Activated CD4-positive, CD25-positive, alpha-beta regulatory T cell treated with anti-CD3 and anti-CD28 coated beads, Interleukin-2, amount 50 U/mL, for 72 hours (primary cell): ENCODE measurements at regions not wholly inside any gene's neighbourhood (a gene's known extent, or its start where the extent isn't known, plus 50 kb on each side); places are given as distances from the start of the nearest gene placed in this dataset.
"Not testable (repeated sequence)": the region's sequence is repeated elsewhere in the genome, so short reads cannot be mapped to it uniquely, and the experiment has no call there.

Source experiments
- DNase-seq: peaks from one replicate; pipeline ENCODE4 v3.0.0; 2021

DNA sequence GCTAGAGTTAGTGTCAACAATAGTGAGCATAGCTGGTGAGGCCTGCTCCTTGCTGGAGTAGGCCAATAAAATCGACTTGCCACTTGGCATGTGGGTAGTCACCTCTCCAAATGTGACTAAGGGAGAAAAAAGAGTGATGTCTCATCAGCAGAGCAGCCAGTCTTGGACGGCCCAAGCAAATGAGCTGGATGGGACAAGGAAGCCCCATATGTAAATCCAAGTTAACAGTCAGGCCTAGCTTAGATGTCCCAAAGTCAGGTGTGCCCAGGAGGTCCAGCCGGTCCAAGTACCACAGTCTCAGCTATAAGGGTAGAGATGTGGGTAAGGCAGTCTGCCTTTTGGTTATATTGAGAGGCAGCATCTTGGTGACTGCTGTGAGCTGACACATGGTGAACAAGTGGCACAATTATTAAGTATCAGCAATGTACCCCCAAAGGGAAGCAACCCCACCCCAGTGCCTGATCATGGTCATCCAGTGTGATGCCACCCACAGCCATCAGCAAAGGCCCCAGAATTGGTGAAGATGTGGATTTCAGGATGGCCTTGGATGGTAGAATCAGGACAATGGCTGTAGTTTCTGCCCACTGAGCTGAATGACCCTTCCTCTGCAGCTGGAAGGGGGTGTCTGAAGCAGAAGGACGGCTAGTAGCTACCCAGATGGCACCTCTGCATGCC, 83.4 kb downstream of the TNFRSF13B start:
- DNase-seq: peak; percentile 3

DNA sequence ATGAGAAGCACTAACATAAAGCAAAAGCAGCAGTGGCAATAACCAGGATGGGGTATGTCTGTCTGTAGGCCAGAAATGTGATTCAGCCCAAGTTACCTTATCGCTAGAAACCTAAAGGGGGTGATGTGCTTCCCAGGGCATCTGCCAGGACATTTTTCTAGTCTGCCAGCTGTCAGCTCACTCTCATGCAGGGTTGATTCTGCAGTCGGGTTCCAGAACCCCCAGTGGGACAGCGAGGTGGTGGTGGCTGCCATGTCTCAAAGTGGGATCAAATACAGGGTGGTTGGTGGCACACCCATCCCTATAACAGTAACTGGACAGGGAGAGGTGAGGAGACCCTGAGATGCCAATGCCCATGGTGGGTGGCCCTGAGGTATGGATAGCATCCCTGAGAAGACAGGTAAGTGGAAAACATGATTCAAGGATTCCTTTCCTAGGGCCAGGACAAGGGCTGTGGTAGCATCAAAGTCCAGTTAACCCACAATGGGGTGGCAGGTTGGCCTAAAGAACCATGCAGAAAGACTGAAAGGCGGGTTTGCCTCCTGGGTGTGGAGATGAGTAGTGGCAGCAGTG, 84.3 kb downstream of the TNFRSF13B start:
- peak; percentile 13 for DNase-seq

DNA sequence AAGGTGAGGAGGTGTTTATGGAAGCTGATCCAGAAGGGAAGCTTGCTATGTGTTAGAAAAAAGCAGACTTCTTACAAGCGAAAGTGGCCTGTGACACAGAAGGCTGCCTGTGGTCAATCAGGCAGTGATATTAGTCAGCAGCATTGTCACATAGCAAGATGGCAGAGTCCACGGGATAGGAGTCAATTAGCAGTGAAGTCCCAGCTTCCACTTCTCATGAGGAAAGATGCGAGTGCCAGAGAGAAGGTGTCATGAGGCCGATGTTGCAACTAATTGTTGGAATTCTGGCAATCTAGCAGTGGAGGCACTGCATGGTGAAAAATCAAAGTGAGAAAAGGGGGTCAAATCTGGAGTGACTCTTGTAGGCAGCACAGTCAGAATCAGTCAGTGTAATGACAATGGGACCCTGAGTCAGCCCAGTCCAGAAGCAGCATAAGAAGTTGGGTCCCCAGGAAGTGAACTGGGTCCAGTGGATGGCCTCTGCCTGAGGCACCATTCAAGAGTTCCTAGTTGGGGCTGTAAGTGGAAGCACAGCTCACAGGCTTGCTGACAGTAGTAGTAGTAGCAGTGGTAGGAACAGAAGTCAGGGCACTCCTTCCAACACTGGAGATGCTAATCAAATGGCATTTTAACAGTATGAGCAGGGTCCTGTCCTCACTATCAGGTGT, 85.1 kb downstream of the TNFRSF13B start:
- DNase-seq: peak; percentile 8

DNA sequence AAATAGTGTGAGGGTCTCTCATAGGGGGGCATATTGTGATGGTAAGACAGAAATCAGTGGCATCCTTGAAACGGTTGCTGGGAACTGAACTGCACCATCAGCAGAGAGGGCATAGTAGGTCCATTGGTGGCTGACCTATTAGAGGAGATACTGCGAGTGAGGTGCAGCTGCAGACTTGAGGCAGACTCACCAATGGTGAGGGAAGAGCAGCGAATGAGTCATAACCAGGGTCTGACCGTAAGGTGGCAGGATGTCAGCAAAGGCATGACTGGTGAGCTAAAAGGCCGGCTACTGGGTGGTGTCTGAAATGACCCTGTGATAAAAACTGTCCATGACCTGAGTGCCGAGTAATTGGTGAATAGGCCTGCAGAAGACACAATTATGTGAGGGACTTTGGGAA, 86.7 kb downstream of the TNFRSF13B start:
- DNase-seq: not testable (repeated sequence)

DNA sequence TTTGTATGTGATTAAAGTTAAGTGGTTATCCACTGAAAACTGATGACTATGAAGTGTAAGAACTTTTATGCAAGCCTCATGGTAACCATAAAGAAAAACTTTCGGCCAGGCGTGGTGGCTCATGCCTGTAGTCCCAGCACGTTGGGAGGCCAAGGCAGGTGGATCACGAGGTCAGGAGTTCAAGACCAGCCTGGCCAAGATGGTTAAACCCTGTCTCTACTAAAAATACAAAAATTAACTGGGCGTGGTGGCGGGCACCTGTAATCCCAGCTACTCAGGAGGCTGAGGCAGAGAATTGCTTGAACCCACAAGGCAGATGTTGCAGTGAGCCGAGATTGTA, 89.0 kb downstream of the TNFRSF13B start:
- not testable (repeated sequence) for DNase-seq

DNA sequence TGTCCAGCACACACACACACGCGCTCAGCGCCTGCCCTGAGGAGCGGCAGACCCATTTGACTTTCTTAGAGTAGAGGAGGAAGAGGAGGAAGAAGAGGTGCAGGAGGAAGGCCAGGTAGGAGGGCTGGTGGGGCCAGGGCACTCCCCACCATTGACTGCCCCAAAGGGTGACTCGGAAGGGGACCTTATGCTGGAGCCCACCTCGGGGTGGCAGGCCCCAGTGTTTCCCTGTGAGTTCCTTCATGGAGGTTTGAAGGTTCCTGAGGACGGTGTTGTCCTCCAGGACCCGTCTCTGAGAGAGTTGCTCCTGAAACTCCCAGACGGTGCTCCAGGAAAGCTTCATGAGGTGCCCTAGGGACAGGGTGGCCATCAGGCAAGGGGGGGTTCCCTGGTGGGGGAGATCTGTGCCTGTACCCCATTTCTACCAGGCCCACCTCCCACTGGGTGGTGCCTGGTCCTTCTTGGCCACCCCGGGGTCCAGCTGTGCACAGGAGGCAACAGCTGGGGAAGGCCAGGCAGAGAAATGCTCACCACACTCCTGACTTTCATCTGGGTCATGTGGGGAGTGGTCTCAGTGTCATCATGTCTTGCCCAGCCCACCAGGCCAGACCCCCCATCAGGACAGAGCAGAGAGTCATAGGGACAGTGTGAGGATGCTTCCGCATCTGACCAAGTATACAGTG, 89.5 kb downstream of the TNFRSF13B start:
- no peak for DNase-seq

DNA sequence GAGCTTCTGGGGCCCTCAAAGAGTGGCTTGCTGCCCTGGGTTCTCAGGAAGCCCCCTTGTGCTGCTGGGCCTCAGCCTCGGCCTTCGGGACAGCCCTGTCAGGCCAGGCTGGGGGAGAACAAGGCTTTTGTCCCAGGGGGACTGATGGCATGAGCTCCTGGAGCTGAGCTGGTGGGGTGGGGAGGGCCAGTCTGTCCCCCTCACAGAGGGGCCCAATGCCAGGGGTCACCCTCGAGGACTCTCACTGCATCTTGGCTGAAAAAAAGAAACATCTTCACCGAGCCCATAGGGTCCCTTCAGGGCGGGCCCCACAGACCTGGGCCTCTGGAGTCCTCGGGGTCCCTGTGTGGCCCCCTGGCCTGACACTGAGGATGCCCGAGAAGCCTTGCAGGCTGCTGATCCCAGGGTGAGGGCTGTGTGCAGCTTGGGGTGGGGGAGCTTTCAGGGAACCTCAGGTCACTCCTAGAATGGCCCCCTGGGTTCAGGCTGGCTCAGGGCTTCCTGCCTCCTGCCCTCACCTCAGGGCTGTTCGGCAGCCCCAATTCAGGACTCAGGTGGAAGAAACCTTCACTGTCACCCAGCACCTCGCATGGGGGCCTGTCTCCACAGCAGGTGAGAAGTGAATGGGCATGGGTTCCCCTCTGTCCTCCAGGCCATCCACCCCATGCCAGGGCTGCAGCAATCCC, 90.5 kb downstream of the TNFRSF13B start:
- DNase-seq: no peak

DNA sequence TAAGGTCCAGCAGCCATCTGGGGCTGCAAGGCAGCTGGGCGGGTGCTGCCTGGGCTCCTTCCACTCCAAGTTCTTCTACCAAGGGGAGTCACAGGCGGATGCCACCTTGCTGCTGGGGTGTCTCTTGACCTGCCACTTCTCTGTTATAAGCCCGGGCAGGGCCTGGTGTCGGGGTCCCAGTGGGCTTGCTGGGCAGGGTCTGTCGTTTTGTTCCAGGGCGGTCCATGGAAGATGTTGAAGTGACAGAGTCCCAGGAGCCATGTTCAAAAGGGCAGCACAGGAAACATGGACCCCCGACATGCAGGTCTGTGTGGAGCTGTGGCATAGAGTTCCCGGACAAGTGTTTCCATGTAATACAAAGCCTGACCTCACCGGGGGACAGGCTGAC, 91.1 kb downstream of the TNFRSF13B start:
- DNase-seq: no peak

DNA sequence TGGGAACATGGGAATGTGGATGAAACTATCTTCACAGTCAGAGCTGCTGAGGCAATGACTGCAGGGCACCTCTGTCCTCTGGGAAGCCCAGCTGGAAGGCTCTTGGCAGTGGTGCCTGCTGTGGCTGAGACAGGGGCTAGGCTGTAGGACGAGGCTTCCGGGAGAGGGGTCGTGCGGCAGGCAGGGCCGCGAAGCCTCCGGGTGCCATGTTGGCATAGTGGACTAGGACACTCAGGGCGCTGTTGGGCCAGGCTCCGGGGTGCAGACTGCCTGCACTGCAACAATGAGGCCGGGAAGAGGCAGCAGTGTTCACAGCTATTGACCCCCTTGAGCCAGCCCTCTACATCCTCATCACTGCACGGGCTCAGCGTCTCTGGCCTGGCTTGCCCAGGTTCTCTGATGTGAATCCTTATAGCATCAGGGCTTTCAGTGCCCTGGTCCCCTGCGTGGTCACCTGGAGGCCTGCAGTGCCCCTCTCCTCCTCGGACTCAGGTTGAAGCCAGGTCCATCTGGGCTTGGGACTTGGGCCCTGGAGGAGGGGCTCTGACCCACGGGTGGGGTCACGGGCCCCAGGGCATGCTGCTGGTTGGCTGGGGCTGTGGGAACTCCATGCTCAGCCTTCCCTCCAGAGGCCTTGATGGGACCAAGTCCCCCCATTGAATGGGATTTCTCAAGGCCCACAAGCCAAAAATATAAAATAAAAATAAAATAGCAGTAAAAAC, 91.6 kb downstream of the TNFRSF13B start:
- no peak for DNase-seq

DNA sequence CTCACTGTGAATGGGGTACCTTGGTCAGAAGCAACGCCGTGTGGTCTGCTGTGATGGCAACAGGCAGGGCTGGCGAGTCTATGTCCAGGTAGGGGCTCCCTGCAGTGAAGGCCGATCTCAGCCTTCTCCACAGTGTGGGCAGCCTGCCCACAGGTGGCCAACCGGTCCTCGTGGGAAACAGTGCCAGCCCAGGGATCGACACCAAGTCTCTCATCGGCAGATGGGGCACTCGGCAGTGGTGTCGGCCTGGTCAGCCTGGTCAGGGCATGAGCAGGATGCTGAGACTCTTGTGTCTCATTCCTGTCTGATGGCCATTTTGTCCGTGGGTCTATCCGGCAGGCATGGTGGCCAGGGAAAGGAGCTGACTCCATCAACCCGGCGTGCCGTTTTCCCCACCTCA, 92.2 kb downstream of the TNFRSF13B start:
- no peak for DNase-seq

DNA sequence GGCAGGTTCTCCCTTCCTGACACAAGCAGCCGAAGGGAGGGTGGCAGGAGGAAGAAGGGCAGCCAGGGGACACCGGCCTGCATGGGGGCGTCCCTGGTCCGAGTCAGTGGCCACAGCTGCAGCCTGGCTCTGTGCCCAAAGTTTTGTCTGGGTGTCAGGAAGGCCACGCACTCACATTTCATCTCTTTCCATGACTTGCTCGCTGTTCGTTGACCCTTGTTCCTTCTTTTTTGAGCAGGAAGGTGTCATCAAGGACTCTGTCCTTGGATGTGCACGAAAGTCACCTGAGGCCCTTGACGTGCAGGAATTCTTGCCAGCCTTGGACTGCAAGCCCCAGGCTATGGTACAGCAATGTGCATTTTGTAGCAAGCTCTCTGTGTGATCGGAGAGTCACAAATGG, 93.3 kb downstream of the TNFRSF13B start:
- DNase-seq: no peak

DNA sequence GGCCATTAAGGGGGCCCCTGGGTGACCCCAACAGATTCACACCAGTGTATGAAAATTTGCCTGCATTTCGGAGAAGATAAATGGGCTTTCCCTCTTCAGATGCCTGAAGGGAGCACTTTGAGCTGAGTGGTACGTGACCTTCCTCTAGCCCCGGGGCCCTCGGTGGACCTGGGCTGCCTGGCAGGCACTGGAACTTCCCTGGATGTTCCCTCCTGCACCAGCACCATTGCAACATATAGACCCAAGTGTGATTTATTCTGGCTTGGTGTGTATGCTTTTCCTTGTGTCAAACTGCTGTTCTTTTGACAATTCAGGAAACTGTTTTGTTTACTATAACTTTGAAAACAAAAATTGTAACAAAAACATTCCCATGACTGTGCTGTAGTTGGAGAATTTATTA, 93.8 kb downstream of the TNFRSF13B start:
- no peak for DNase-seq

DNA sequence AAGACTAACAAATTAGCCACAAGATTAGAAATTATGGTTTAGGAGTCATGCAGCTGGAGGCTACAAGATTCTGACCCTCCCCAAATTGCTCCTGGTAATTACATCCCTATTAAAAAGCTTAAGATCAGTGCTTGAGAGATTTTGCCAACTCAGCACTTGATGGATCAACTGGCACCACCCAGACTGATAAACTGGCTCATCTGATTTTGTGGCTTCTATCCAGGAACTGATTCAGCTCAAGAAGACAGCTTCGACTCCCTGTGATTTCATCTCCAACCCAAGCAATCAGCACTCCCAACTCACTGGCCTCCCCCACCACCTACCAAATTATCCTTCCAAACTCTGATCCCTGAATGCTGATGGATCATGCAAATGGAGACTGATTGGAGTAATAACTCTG, 94.8 kb downstream of the TNFRSF13B start:
- DNase-seq: no peak

DNA sequence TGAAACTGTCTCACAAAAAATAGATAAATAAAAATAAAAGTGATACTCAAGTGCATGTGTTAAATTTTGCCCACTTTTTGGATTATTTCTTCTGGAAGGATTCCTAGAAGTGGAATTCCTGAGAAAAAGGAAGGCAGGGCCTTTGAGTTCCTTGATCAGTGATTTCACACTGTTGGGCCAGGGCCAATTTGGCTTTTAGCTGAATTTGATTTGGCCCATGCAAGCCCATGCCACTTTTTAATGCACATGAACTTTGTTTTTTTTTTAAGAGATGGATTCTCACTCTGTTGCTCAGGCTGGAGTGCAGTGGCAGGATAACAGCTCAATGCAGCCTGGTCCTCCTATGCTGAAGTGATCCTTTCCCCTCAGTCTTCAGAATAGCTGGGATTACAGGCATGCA, 96.3 kb downstream of the TNFRSF13B start:
- DNase-seq: no peak

DNA sequence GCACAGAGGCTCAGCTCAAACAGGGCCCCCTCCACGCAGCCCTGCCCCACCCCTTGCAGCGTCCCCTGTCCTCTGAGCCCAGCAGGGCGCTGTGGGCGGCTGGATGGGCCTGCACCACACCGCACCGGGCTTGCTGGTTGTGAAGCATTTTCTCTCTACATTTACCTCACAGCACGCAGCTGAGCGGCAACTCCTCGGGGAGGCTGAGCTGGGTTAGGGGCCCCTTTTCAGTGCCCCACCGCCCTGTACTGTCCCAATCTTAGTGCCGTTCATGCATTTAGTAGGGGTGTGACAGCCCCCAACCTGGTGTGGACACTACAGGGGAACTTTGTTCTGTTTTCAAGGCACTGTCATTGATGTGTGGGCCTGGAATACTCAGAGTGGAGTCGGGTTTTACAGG, 97.7 kb downstream of the TNFRSF13B start:
- not testable (repeated sequence) for DNase-seq

DNA sequence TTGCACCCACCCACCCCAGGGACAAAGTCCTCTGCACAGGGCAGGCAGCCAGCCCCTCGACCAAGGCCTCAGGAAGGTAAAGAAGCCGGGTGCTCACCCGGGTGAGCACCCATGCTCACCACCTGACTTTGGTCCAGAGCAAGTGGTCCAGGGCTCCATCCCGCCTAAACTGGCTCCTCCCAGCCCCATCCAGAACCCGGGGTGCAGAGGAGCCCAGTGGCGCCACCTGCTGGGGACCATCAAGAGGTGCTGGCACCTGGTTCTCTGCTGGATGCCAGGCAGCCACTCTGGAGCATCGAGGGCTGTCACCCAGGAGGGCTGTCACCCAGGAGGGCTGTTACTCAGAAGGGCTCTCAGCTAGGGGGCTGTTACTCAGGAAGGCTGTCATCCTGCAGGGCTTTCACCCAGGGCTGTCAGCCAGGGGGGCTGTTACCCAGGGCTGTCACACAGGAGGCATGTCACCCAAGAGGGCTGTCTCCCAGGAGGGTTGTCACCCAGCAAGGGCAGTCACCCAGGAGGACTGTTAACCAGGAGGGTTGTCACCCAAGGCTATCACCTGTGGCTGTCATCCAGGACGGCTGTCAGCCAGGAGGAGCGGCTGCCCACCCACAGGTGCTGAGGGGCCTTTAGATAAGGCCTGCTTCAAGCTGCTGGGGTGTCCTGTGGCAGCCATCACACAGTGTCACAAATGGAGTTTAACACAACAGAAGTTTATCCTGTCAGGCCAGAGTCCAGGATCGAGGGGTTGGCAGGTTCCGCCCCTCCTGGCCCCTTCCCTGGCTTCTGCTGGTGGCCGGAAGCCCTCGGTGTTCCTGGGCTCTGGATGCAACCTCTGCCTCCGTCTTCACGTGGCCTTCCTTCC, 98.5 kb downstream of the TNFRSF13B start:
- DNase-seq: peak; percentile 57

DNA sequence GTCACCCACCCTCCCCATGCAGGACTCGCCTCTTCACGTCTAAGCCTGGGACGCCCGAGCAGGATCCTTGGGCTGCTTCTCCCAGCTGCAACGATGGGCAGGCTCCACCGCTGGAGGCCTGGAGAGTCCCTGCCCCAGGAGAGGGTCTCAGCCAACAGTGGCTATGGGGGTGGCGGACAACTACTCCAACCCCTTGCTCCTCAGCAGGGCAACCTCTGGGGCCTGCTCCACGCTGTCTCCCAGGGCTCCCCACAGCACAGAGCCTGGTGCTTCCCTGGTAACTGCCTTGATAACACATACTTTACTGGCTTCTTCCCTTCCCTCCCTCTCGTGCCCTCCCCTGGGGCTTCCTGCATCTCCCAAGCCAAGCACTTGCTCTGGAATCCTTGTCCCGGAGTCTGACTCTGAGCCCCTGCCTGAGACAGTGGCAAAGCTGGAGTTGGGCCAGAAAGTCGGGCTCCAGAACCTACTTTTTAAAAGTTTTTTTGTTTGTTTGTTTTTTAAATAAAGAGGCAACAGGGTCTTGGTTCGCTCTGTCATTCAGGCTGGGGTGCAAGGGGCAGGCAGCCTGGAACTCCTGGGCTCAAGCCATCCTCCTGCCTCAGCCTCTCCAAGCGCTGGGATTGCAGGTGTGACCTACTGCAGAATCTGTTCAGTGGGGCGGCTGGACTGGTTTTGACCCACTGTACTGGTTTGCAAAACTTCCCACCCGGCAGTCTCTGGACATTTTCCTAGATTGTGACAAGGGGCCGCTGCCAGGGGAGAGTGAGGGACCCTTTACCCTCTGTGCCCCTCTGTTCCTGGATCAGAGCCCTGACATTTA, 99.4 kb downstream of the TNFRSF13B start:
- DNase-seq: no peak

DNA sequence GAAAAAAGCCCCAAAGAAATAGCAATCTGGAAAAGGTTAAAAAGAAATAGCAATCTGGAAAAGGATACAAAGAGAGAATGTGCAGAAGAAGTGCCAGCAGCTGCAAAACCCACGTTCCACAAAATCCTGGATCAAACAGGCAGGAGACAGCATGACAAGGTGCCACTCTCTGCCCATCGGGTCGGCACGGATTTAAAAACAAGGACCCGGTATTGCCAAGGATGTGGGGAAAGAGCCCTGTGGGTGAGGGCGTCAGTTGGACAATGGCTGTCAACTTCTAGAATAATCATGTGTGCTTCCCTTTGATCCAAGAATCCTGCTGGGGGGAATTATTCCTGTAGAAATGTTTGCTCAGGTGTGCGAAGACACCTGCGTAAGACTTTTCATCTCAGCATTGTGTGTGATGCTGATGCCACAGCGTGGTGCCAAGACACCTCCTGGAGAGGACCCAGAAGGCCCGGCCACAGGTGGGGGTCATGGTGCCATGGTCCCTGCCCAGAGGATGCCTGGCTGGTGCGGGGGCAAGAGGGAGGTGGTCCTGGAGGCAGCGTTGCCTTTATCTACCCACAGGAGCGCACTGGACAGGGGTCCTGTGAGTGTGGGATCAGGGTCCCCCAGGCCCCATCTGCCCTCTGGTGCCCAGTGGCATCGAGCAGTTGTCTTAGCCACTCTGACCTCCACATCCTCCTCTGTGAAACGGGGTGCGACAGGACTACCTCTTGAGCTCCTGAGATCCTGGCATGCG, 100.3 kb downstream of the TNFRSF13B start:
- not testable (repeated sequence) for DNase-seq

DNA sequence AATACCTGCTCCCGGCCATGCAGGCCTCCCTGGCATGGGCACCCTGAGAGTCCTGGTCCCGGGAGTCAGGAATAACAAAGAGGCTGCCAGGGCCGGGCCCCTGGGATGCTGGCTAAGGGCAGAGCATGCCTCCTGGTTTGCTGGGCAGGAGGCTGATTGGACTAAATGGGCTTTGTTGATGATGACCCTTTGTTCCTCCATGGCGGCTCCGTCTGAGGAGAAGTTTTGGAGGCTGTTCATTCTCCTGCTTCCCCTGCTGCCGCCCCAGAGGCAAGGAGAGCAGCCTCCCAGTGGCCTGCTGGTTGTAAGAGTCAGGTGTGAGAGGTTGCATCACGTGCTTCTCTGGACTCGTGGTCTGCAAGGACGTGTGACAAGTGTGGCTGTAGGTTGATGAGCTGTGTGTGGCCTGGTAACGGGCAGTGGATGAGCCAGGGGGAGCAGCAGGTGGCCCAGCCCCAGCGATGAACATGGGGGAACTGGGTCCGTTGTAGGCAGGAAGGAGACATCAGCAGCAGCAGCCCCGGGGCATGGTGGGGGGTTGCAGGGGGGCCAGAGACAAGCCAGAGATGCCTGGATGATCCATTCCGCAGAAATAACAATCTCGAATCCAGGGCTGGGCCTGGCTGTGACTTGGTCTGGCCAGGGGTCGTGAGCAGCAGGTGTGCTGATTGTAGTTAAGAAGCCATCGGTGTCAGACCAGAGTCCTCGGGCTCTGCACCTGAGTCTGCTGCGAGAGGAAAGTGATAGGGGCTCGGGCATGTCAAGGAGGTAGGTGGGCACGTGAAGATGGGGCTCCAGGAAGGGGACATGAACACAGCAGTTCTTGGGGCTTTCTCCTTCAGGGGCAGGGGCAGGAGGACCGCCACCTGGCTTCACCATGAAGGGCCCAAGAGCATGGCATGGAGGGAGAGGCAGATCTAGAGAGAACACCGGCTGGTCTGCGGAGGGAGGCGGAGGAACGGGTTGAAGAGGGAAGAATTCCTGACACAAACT, 101.4 kb downstream of the TNFRSF13B start:
- no peak for DNase-seq
